Panc1 (cell line): ENCODE measurements at regions not wholly inside any gene's neighbourhood (a gene's known extent, or its start where the extent isn't known, plus 50 kb on each side); places are given as distances from the start of the nearest gene placed in this dataset.

Experiments
- ATAC-seq: fragments of 200-7000 bp; cut with Tn5 transposase; 2 replicates; pipeline ENCODE4 v1.9.1; 2020; ENCODE audit warnings: mild to moderate bottlenecking, moderate library complexity
- BruUV-seq: library from RNA; stranded (reverse); fragments of 400-500 nt; replicated peaks from 2 replicates; lab custom pipeline; 2021; lab: Mats Ljungman, UMichigan
- CTCF ChIA-PET: fragments of 300-600 bp; sonication (Branson Sonifier 250); formaldehyde crosslinking; loops from one replicate; lab custom pipeline; 2022; ENCODE audit warnings: antibody characterized with exemption; lab: Charles Lee
- POLR2A ChIA-PET: fragments of 300-600 bp; sonication (Branson Sonifier 250); formaldehyde crosslinking; loops from one replicate; lab custom pipeline; 2022; ENCODE audit warnings: antibody characterized with exemption; lab: Charles Lee
- DNase-seq: peaks from one replicate; pipeline ENCODE4 v3.0.0-alpha.2; 2010; ENCODE audit warnings: low read depth, low spot score
- H3K27ac ChIP-seq: 2 replicates; pipeline ENCODE4 v1.5.1; 2011; ENCODE audit warnings: mild to moderate bottlenecking, low read length, inconsistent platforms
- H3K27me3 ChIP-seq: fragments of 200-500 bp; sonication (Bioruptor generic); 2 replicates; pipeline ENCODE4 v1.6.0; 2014; ENCODE audit warnings: low read length, inconsistent platforms; ENCODE audit not compliant: control insufficient read depth, insufficient read depth
- H3K36me3 ChIP-seq: fragments of 200-500 bp; sonication (Bioruptor generic); 2 replicates; pipeline ENCODE4 v1.5.1; 2014; ENCODE audit warnings: inconsistent platforms, mild to moderate bottlenecking, low read length, moderate library complexity; ENCODE audit not compliant: control insufficient read depth, insufficient read depth
- H3K4me1 ChIP-seq: 2 replicates; pipeline ENCODE4 v1.5.1; 2011; ENCODE audit warnings: inconsistent platforms, mild to moderate bottlenecking, low read length, moderate library complexity; ENCODE audit not compliant: control insufficient read depth, insufficient read depth
- H3K4me3 ChIP-seq, 2 experiments: 2 replicates each; pipeline ENCODE4 v1.5.1; 2011 to 2012; ENCODE audit warnings: low read depth in 2 of 2, low read length in 2 of 2, mild to moderate bottlenecking in 2 of 2, inconsistent platforms in 1 of 2, moderate library complexity in 1 of 2
- H3K9me3 ChIP-seq: fragments of 200-500 bp; sonication (Bioruptor generic); 2 replicates; pipeline ENCODE4 v1.5.1; 2014; ENCODE audit warnings: low read depth, mild to moderate bottlenecking, inconsistent platforms, low read length, moderate library complexity; ENCODE audit not compliant: control insufficient read depth, insufficient read depth
- POLR2AphosphoS5 ChIP-seq: IDR thresholded peaks from 2 replicates; pipeline ENCODE4 v1.6.1; 2012; ENCODE audit warnings: mild to moderate bottlenecking, low read depth, low read length, moderate library complexity
- REST ChIP-seq, 2 experiments: IDR thresholded peaks; 2 replicates each; pipeline ENCODE4 v1.6.1; 2011 to 2012; ENCODE audit warnings: low read depth in 2 of 2, control low read depth in 1 of 2, low read length in 1 of 2, mild to moderate bottlenecking in 1 of 2, moderate library complexity in 1 of 2; ENCODE audit not compliant: insufficient read depth in 1 of 2
- SIN3A ChIP-seq: IDR thresholded peaks from 2 replicates; pipeline ENCODE4 v1.6.1; 2012; ENCODE audit warnings: low read depth, mild to moderate bottlenecking, low read length, moderate library complexity, borderline replicate concordance; ENCODE audit not compliant: insufficient read depth
- TCF7L2 ChIP-seq: IDR thresholded peaks from 2 replicates; pipeline ENCODE4 v1.6.1; 2011; ENCODE audit warnings: mild to moderate bottlenecking, low read depth, low read length, inconsistent platforms
- in situ Hi-C: cut with HindIII; loops from 2 replicates; pipeline ENCODE4 v1.10.0; 2016; ENCODE audit warnings: low sequenced_read_pairs, low pct_unique_long_range_greater_than_20kb
- intact Hi-C: fragments of 100-400 bp; cut with micrococcal nuclease; formaldehyde crosslinking; loops from one replicate; pipeline ENCODE4 v1.10.0; 2022; ENCODE audit not compliant: unreplicated experiment
- TF ChIP-seq, protein P1 (sequence below): fragments of 450-650 bp; IDR thresholded peaks from 2 replicates; pipeline ENCODE4 v1.5.1; 2017; ENCODE audit warnings: mild to moderate bottlenecking

- ChIA-PET POLR2A (no interaction called here), CTCF (interaction anchor here (0.7 kb wide), 1 partner anchor 144 kb away, joined by 5 read pairs; no protein-coding TSS in a partner anchor)
- TF ChIP-seq SIN3A (no peak), POLR2AphosphoS5 (no peak), REST (IDR thresholded peaks at IDR 0.05; ENCODE audit: insufficient read depth in 1 of 2, low read depth in 2 of 2, low read length in 1 of 2) (no peak), TCF7L2 (no peak)
- TF ChIP-seq, protein P1, sequence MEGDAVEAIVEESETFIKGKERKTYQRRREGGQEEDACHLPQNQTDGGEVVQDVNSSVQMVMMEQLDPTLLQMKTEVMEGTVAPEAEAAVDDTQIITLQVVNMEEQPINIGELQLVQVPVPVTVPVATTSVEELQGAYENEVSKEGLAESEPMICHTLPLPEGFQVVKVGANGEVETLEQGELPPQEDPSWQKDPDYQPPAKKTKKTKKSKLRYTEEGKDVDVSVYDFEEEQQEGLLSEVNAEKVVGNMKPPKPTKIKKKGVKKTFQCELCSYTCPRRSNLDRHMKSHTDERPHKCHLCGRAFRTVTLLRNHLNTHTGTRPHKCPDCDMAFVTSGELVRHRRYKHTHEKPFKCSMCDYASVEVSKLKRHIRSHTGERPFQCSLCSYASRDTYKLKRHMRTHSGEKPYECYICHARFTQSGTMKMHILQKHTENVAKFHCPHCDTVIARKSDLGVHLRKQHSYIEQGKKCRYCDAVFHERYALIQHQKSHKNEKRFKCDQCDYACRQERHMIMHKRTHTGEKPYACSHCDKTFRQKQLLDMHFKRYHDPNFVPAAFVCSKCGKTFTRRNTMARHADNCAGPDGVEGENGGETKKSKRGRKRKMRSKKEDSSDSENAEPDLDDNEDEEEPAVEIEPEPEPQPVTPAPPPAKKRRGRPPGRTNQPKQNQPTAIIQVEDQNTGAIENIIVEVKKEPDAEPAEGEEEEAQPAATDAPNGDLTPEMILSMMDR, result no peak
- intact Hi-C loops (loop anchor here (5.0 kb wide), 3 partner anchors 147 to 213 kb away; no protein-coding TSS in a partner anchor), in situ Hi-C loops (no loop called here)
- H3K4me3 ChIP-seq, result no peak overlapping the region
- BruUV-seq, result no TSS peak
- DNase-seq, result no peak
- no peak overlapping the region for H3K27ac ChIP-seq
- no peaks in the 10 kb centered on the region for H3K27me3 ChIP-seq
- no peaks in the 10 kb centered on the region for H3K9me3 ChIP-seq
- no peaks in the 10 kb centered on the region for H3K36me3 ChIP-seq
- H3K4me1 ChIP-seq, result no peaks in the 10 kb centered on the region
- ATAC-seq, result no peak
Observed at GRCh38 chr1:110779636-110780035, 93.3 kb upstream of the CD53 start.

- BruUV-seq, result no TSS peak
- H3K4me1 ChIP-seq, result no peaks in the 10 kb centered on the region
- H3K36me3 ChIP-seq, result no peaks in the 10 kb centered on the region
- no peaks in the 10 kb centered on the region for H3K9me3 ChIP-seq
- ChIA-PET CTCF (no interaction called here), POLR2A (no interaction called here)
- H3K27me3 ChIP-seq, result no peaks in the 10 kb centered on the region
- no peak overlapping the region for H3K27ac ChIP-seq
- in situ Hi-C loops (no loop called here), intact Hi-C loops (no loop called here)
- ATAC-seq, result no peak
- TF ChIP-seq TCF7L2 (no peak), POLR2AphosphoS5 (no peak), SIN3A (no peak), REST (IDR thresholded peaks at IDR 0.05; ENCODE audit: insufficient read depth in 1 of 2, low read depth in 2 of 2, low read length in 1 of 2) (no peak)
- TF ChIP-seq, protein P1, result no peak
- DNase-seq, result no peak
- H3K4me3 ChIP-seq, result no peak overlapping the region
Observed at GRCh38 chr1:110778821-110779220, 94.1 kb upstream of the CD53 start.
